HG03103 (cell line): ENCODE measurements at regions not wholly inside any gene's neighbourhood (a gene's known extent, or its start where the extent isn't known, plus 50 kb on each side); places are given as distances from the start of the nearest gene placed in this dataset.
A peak's percentile ranks its signal among the peaks of the same experiment; 100 is the strongest.

Source experiments
- ATAC-seq: cut with Tn5 transposase; IDR thresholded peaks from one replicate; pipeline ENCODE4 v1.9.1; 2021; ENCODE audit warnings: low read depth; ENCODE audit not compliant: unreplicated experiment

DNA sequence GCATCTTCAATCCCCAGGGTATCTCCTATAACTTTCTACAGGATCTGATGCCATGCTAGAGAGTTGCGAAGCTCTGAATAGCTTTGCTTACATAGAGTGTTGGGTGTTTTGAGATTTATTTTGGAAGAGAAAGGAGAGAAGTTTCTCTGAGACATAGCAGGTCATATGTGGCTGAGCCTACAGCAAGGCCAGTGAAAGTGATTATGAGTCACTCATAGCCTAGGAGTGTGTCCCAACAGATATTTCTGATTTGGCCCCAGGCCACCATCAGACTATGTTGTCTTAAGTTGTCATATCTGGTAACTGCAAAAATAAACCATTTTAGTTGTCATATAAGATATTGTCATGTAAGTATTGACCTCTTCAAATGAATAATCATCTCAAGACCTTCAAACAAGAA, 132.0 kb upstream of the RAI14 start:
- ATAC-seq: no peak

DNA sequence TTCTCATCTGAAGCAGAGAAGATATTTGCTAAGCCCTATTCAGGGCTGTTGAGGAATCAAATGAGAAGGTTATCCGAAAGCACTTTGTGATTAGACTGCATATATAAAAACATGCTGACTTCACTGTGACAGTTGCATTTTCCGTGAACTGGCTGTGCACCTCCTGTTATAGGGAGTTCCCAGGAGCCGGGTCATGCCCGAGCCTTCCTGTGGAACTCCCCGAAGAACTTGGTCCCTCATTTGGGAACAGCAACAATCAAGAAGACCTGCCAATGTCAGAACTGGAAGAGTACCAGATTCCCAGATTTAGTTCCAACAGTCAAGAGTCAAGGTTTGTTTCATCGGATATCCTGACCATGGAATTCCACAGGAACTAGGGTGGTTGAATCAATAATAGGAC, 130.4 kb upstream of the RAI14 start:
- ATAC-seq: no peak

DNA sequence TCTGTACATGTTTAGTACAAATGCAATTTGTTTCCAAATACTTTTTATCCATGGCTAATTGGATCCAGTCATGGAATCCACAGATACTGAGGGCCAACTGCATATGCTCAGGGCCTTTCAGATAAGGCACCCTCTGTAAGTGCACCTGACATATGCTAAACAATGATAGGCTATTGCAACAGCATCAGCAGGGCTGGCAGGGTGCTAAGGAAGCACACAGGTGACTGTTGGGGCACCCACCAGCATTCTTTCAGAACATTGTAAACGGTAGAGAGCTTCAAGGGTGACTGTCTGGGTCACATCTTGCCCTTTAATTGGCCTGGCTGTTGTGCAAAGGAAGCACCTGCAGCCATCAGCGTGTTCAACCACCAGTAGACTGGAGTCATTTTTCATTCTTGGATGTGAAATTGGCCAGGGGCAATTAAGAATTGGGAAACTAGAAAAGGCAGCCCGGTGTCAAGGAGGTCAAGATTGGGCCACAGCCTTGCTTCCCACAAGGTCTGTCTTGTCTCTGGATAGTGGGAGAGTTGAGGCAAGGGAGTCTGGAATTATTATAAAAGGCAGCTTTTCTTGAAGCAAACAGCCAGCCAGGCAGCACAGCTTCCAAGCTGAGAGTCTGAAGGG, 129.3 kb upstream of the RAI14 start:
- no peak for ATAC-seq

DNA sequence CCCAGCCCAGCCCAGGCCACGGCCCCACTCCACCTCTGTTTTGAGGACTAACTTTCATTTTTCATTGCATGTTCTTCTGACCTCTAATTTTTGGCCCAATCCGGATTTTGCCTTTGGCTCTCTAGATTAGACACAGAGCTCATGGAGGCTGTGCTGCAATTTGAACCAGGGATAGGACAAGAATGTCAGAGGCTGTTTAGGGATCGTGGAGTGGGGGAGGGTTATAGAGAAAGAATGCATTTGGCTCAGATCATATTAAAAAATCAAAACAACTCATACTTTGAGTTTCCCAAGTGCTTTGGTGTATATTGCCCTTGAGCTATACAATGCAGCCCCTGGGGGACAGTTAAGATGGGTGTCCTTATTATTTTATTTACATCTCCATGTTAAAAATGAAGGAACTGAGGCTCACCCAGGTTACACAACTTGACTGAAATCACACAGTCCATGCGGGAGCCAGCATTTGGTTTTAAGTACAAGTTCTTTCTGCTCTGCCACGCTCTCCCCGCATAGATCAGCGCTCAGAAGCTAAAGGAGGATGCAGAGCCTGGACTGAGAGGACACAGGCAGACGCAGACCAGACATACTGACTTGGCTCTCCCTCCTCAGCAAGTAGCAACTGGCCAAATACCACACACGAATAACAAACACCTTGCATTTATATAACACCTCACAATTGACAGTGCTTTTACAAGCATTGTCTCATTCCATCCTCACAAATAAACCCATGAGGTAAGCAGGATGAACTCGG, 126.4 kb upstream of the RAI14 start:
- ATAC-seq: no peak

DNA sequence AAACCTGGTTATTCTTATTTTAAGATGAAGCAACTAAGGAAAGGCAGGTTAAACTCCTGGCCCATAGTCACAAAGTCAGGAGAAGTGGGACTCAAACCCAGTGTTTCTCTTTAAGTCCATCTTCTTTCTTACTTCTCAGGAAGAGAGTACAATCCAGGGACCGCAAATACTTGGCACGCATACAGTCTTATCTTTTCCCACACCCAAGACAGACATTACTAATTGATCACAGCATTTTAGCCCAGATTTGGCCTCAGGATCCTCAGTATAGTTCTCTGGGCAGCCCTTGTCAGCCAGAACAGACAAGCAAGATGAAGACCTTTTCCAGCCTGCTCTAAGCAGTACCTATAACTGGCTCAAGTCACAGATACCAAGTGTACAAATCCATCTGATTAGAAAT, 125.5 kb upstream of the RAI14 start:
- no peak for ATAC-seq

DNA sequence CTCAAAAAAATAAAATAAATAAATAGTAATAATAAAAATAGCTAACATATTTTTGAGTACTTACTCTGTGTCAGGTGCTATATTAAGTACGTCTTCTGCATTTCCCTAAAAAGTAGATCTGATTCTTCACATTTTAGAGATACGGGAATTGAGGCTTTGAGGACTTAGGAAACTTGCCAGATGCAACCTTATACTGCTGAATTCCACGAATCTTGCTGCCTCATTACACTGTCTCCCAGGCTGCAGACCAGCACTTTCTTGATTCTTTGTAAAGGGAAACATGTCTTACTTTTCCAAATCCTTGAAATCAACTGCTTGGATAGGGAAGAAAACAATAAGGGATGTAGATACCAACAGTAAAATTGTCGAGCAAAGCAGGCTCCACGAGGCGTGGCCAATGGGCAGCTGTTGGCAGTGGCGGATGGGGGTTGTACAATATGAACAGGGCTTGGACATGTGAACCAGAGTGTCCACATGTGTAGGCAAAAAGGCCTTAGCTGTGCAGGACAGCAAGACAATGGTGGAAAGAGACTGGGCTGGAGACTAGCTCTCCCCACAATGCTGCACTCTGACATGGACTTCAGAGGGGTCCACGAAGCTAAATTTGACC, 124.3 kb upstream of the RAI14 start:
- no peak for ATAC-seq

DNA sequence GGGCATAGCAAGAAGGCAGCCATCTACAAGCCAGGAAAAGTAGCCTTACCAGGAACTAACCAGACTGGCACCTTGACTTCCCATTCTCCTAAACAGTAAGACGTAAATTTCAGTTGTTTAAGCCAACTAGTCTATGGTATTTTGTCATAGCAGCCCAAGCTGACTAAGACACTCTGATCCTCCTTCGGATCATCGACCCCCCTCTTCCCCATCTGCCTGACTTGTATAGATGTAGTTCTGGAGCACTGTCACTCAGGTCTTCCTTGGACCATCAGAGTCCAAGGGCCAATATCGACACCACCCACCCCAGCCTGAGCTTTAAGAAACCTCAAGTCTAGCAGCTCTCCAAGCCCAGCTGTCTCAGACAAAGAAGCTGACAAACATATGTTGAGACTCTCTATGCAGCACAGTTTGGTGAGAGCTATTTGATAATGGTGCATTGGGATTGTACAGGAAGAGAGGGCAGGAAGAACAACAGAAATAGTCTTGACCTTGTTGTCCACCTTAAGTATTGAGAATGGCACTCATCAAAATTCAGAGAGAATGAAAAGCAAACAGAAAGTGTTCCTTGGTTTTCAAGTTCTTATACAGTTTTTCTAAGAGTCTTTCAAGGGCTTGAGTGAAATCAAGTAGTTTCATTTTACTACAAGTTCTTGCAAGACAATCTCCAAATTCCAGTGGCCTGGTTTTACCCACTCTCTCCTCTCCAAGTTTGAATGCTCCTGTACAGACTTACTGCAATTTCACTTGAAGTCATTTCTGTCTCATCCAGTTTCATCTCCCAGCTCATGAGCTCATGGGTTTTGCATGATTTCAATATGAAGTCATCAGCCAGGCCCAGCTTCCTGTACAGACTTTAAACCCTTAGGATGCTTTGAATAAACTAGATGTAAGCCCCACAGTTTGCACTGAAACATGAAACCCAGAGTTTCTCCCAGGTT, 122.3 kb upstream of the RAI14 start:
- ATAC-seq: peak; percentile 70

DNA sequence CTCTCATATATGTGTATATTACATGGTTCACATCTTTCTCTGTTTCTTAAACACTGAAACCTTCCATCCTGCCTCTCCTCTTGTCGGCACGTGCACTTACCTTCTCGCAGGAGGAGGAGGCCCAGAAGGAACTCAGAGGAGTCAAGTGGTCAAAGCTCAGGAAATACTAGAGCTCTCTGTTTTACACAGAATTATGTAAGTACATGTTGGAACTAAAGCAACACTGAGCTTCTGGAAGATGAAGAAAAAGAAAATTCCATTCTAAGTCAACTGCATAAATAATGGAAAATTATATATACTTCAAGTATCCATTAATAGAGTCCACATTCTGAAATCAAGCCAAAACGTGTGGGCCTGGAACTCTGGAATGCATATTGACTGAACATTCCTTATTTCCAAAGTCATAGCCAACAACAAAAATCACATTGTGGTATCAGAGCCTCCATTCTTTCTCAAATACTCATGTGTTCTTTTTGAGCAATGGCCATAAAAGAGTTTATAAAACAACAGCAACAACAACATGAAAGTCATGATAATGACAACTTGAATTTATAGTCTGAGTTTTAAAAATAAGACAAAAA, 121.5 kb upstream of the RAI14 start:
- ATAC-seq: no peak

DNA sequence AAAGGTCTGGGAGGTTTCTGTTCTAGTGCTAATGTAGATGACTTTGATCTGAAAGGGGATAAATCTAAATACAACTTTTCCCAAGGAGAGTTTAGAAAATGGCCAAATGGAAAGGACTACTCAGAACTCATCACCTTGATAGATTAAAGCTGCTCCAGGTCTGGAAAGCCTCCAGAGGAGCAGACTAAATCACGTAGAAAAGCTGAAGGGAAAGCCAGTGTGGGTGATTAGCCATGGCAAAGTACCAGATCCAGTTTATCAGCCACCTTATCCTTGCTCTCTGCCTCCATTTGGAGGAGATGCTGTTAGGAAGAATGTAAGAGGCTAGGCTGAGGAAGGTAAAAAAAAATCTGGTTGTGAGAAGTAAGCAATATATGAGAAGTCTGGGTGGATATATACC, 120.7 kb upstream of the RAI14 start:
- ATAC-seq: no peak

DNA sequence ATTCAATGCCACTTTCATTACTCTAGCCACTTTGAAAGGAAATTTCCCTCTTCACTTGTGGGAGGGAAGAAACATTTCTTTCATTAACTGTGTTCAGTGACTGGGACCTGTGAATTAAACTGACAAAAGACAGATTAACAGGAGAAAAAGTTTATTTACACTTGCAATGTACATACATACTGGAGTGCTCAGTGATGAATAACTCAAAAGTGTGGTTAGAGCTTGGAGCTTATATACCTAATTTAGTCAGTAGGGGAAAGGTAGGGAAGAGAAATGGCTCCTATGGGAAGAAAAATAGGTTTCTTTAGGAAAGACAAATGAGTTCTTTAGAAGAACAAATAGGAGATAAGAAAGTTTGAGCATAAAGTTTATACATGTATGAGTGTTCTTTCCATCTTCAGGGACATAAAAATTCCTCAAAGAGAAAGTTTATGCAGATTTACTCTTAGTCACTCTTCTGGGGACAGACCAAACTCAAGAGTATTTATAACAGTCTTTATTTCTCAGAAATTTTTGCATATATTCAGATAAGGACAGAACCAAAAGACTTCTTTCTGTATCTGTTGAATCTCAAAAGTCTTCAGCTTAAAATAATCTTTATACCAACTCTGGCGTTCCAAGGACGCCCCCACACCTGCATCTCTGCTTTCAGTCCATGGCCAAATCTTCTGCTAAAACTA, 120.0 kb upstream of the RAI14 start:
- ATAC-seq: no peak

DNA sequence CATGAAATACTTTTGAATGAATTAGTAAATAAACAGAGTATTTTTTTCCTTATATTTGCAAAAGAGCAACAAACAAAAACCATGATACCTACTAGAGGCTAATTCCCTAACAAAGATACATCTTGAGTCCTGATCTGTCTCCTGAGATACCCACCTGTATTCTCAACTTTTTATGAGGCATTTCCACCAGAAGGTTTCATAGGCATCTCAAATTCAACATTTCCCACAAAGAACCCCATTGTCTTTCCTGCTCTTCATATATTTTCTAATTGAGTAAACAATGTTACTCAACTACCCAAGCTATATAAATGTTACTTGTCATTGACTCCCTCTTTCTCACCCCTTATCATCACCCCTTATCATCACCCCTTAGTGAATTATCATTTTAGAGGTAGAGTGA, 119.4 kb upstream of the RAI14 start:
- no peak for ATAC-seq

DNA sequence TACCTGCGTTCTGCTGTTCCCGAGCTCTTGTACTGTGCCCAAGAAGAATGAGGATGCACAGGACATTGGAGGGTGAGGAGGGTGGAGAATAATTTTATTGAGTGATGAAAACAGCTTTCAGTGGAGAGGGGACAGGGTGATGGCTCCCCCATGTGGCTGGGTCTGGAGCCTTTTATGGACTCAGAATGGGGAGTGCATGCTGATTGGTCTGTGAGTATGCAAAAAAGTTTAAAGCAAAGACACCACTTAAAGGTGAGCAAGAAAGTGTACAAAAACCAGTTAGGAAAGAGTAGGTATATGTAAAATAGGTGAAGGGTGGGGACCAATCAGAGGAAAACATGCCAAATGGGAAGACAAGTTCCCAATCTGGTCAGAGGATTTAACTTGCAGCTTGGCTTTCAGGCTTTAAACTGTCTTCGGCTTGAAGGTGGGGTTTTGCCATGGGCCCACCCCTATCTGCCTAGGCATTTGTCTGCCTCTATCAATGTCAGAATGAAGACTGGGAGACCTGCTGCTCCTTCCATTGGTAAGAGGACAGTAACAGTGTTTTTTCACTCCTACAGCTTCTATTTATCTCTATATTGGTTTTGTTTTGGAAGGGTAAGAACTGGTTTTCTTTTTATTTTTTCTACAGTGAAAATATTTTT, 118.0 kb upstream of the RAI14 start:
- ATAC-seq: no peak

DNA sequence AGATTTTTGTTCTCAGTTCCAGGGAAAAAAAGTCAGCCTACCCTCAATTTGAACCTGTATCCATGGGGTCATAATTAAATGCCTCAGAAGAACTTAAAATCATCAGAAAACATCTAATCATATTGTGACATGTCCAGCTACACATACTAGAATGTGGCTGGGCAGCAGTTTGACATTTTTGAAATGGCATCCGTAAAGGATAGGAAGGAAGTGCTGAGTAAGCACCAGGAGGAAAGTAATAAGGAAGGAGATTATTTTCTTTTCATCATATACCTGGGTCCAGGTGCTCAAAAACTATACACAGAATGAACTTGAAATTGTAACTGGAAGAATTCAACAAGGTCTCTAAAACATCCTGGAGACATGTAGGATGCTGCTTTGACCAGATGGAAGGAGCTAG, 116.9 kb upstream of the RAI14 start:
- ATAC-seq: no peak

DNA sequence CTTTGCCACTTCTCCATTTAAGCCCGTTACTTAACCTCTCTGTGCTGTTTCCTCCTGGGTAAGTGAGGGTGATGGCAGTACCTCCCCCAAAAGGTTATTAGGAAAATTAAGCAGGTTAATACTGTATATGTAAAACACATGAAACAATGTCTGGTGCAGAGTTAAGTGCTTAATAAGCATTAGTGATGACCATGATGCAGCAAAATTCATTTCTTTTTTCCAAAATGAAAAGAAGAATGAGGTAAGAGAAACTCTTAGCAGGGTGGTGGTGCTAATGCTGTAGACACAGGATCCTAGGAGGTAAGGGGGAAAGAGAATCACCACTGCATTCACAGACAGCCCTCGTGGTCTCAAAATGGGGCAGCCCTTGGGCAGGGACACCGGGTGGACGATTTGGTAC, 115.1 kb upstream of the RAI14 start:
- no peak for ATAC-seq

DNA sequence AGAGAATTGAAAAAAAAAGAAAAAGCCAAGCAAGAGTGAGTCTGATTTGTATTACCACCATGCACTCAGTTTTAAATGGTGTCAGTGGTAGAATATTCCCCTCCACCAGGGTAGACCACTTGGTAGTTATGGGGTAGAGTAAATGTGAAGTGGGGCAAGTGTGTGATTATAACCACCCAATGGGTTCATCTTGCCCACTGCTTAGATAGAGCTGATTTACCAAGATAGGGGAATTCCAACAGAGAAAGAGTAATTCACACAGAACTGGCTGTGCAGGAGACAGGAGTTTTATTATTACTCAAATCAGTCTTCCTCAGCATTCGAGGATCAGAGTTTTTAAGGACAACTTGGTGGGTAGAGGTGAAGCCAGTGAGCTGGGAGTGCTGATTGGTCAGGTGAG, 113.3 kb upstream of the RAI14 start:
- no peak for ATAC-seq

DNA sequence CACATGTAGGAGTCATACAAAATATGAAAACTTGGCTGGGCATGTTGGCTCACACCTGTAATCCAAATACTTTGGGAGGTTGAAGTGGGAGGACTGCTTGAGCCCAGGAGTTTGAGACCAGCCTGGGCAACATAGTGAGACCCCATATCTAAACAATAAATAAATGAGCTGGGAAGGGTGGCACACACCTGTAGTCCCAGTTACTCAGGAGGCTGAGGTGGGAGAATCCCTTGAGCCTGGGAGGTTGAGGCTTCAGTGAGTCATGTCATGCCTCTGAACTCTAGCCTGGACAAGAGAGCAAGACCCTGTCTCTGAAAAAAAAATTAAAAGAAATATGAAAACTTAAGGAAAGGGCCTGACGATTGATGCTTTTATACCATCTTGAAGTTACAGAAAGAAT, 112.4 kb upstream of the RAI14 start:
- ATAC-seq: no peak

DNA sequence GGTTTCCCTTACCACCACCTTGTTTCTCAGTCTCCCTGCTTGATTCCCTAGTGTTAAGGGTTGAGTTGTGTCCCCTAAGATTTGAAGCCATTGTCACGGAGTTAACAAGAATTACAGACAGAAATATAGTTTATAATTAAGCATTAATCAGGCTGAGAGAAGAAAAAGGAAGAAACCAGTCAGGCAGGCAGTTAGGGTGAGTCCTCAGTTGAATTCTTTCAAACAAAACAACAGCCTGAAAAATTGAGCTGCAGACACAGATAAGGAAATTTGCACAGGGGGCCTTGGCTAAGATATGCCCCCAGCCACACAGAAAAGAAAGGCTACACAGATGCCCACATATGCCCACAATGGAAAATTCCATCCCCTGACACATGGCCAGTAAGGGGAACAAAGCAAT, 111.7 kb upstream of the RAI14 start:
- no peak for ATAC-seq

DNA sequence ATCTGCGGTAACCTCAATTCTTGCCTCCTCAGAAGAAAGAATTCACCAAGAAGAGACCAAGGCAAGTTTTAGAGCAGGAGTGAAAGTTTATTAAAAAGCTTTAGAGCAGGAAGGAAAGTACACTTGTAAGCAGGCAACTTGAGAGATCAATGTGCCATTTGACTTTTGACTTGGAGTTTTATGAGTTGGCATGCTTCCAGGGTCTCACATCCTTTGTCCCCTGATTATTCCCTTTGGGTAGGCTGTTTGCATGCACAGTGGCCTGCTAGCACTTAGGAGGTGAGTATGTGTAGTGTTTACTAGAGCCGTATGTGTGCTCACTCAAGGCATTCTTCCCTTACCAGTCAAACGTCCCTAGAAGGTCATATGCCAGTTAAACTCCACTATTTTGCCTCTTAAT, 111.0 kb upstream of the RAI14 start:
- ATAC-seq: no peak

DNA sequence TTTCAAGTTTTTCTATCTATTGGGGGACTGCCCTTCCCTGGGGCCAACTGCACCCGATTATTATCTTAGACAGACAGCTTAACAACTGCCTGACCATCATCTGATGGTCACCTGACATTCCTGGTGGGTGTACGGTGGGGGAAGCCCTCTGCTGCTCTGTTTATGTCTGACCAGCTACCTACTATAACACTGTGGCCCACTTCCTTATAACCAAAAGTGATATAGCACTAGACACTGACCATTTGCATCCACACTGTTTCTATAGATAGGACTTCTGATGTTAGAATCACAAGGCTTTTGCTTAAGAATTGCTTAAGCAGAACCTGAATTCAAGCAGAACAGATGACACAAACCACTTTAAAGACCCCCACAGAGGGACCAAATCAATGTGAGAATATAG, 110.5 kb upstream of the RAI14 start:
- no peak for ATAC-seq
